ENCODE measurements at regions not wholly inside any gene's neighbourhood (a gene's known extent, or its start where the extent isn't known, plus 50 kb on each side); places are given as distances from the start of the nearest gene placed in this dataset.

GRCh38 chr10:36621346-36621745 is 504.1 kb upstream of the ANKRD30A start:
- no peak for DNase-seq

GRCh38 chr10:36612436-36612835 is 513.0 kb upstream of the ANKRD30A start:
- DNase-seq: no peak

GRCh38 chr10:36608866-36609265 is 516.5 kb upstream of the ANKRD30A start:
- DNase-seq: no peak

- DNase-seq: no peak
Observed at GRCh38 chr10:36608251-36608650, 517.1 kb upstream of the ANKRD30A start.

- DNase-seq: no peak
Observed at GRCh38 chr10:36606234-36606839, 519.1 kb upstream of the ANKRD30A start.

GRCh38 chr10:36604316-36604715 is 521.1 kb upstream of the ANKRD30A start:
- DNase-seq: no peak

GRCh38 chr10:36603688-36604087 is 521.7 kb upstream of the ANKRD30A start:
- no peak for DNase-seq

- no peak for DNase-seq
Observed at GRCh38 chr10:36602374-36602773, 523.0 kb upstream of the ANKRD30A start.

- no peak for DNase-seq
Observed at GRCh38 chr10:36597756-36598320, 527.6 kb upstream of the ANKRD30A start.

GRCh38 chr10:36592964-36593363 is 532.4 kb upstream of the ANKRD30A start:
- DNase-seq: no peak

- no peak for DNase-seq
Observed at GRCh38 chr10:36591436-36591835, 534.0 kb upstream of the ANKRD30A start.

- no peak for DNase-seq
Observed at GRCh38 chr10:36583690-36584089, 541.7 kb upstream of the ANKRD30A start.

- DNase-seq: no peak
Observed at GRCh38 chr10:36581237-36581636, 544.2 kb upstream of the ANKRD30A start.

- DNase-seq: no peak
Observed at GRCh38 chr10:36578306-36578705, 547.1 kb upstream of the ANKRD30A start.

- DNase-seq: no peak
Observed at GRCh38 chr10:36577126-36577525, 548.3 kb upstream of the ANKRD30A start.

- no peak for DNase-seq
Observed at GRCh38 chr10:36574207-36574606, 551.2 kb upstream of the ANKRD30A start.

- DNase-seq: no peak
Observed at GRCh38 chr10:36573246-36573645, 552.2 kb upstream of the ANKRD30A start.

- DNase-seq: no peak
Observed at GRCh38 chr10:36564433-36564832, 561.0 kb upstream of the ANKRD30A start.

- no peak for DNase-seq
Observed at GRCh38 chr10:36559412-36560400, 565.7 kb upstream of the ANKRD30A start.

GRCh38 chr10:36556468-36556867 is 568.9 kb upstream of the ANKRD30A start:
- DNase-seq: no peak

- DNase-seq: no peak
Observed at GRCh38 chr10:36555036-36555435, 570.4 kb upstream of the ANKRD30A start.

GRCh38 chr10:36547965-36548364 is 577.4 kb upstream of the ANKRD30A start:
- DNase-seq: no peak

GRCh38 chr10:36542493-36542892 is 582.9 kb upstream of the ANKRD30A start:
- no peak for DNase-seq

GRCh38 chr10:36540611-36541010 is 584.8 kb upstream of the ANKRD30A start:
- no peak for DNase-seq

Data from AML-193 (cell line).